A673 (cell line): ENCODE measurements at regions not wholly inside any gene's neighbourhood (a gene's known extent, or its start where the extent isn't known, plus 50 kb on each side); places are given as distances from the start of the nearest gene placed in this dataset.
A peak's percentile ranks its signal among the peaks of the same experiment; 100 is the strongest.

Source experiments
- BruUV-seq: library from RNA; stranded (reverse); fragments of 400-500 nt; replicated peaks from 2 replicates; lab custom pipeline; 2021; lab: Mats Ljungman, UMichigan
- CTCF ChIA-PET: fragments of 300-600 bp; sonication (Branson Sonifier 250); formaldehyde crosslinking; loops from one replicate; lab custom pipeline; 2022; ENCODE audit warnings: antibody characterized with exemption; lab: Charles Lee
- POLR2A ChIA-PET: fragments of 300-600 bp; sonication (Branson Sonifier 250); formaldehyde crosslinking; loops from one replicate; lab custom pipeline; 2022; ENCODE audit warnings: antibody characterized with exemption; ENCODE audit not compliant: low non-redundant PET; lab: Charles Lee
- DNase-seq: peaks from one replicate; pipeline ENCODE4 v3.0.0-alpha.2; 2015; ENCODE audit warnings: low spot score
- H3K27ac ChIP-seq: fragments of 200-600 bp; sonication (generic); 2 replicates; pipeline ENCODE4 v1.5.1; 2016; ENCODE audit warnings: mixed run types, low read depth, mild to moderate bottlenecking, mixed read lengths, antibody characterized with exemption, low read length; ENCODE audit not compliant: poor library complexity, severe bottlenecking
- H3K27me3 ChIP-seq: fragments of 200-600 bp; sonication (generic); replicated peaks from 2 replicates; pipeline ENCODE4 v1.6.1; 2017; ENCODE audit warnings: mixed run types, low read depth, mild to moderate bottlenecking, mixed read lengths, antibody characterized with exemption, low read length; ENCODE audit not compliant: insufficient read depth, poor library complexity
- H3K36me3 ChIP-seq: fragments of 200-600 bp; sonication (generic); 2 replicates; pipeline ENCODE4 v1.6.1; 2016; ENCODE audit warnings: mixed run types, mild to moderate bottlenecking, mixed read lengths, antibody characterized with exemption, low read length; ENCODE audit not compliant: insufficient read depth, poor library complexity, severe bottlenecking
- H3K4me1 ChIP-seq: fragments of 200-600 bp; sonication (generic); 2 replicates; pipeline ENCODE4 v1.6.1; 2017; ENCODE audit warnings: mixed run types, mild to moderate bottlenecking, mixed read lengths, antibody characterized with exemption, low read length; ENCODE audit not compliant: insufficient read depth, poor library complexity, severe bottlenecking
- H3K4me3 ChIP-seq: fragments of 200-600 bp; sonication (generic); 2 replicates; pipeline ENCODE4 v1.5.1; 2016; ENCODE audit warnings: low read depth, mixed run types, mild to moderate bottlenecking, mixed read lengths, low read length; ENCODE audit not compliant: poor library complexity, severe bottlenecking
- H3K9me3 ChIP-seq: fragments of 200-600 bp; sonication (generic); 2 replicates; pipeline ENCODE4 v1.6.1; 2016; ENCODE audit warnings: mixed run types, low read depth, mild to moderate bottlenecking, mixed read lengths, antibody characterized with exemption, low read length; ENCODE audit not compliant: poor library complexity, severe bottlenecking
- CTCF ChIP-seq: fragments of 300-800, 200-600 bp; sonication (generic); conservative IDR thresholded peaks from 2 replicates; pipeline ENCODE4 v1.5.1; 2017; ENCODE audit warnings: low read depth, mild to moderate bottlenecking, antibody characterized with exemption, low read length, moderate library complexity, mixed read lengths
- EZH2 ChIP-seq: fragments of 200-600 bp; sonication (generic); IDR thresholded peaks from 2 replicates; pipeline ENCODE4 v1.6.1; 2017; ENCODE audit warnings: borderline replicate concordance, low read depth, mild to moderate bottlenecking, mixed read lengths, antibody characterized with exemption, low read length; ENCODE audit not compliant: poor library complexity, severe bottlenecking
- intact Hi-C: fragments of 100-400 bp; cut with micrococcal nuclease; formaldehyde crosslinking; loops from one replicate; pipeline ENCODE4 v1.10.0; 2022; ENCODE audit not compliant: unreplicated experiment

GRCh38 chr17:51434434-51435170, 174.3 kb downstream of the UTP18 start:
- TF ChIP-seq EZH2 (no peak), CTCF (no peak)
- no peaks in the 10 kb centered on the region for H3K36me3 ChIP-seq
- H3K27ac ChIP-seq: no peak overlapping the region
- H3K4me3 ChIP-seq: no peak overlapping the region
- no peaks in the 10 kb centered on the region for H3K4me1 ChIP-seq
- POLR2A ChIA-PET: no interaction called here
- CTCF ChIA-PET: interaction anchor here (0.9 kb wide), 1 partner anchor 27 kb away, joined by 3 read pairs; no protein-coding TSS in a partner anchor
- BruUV-seq: no TSS peak
- no peak for DNase-seq
- no peaks in the 10 kb centered on the region for H3K9me3 ChIP-seq
- no peaks in the 10 kb centered on the region for H3K27me3 ChIP-seq
- intact Hi-C loops: no loop called here

GRCh38 chr17:51435171-51435552, 174.8 kb downstream of the UTP18 start:
- H3K9me3 ChIP-seq: no peaks in the 10 kb centered on the region
- no peaks in the 10 kb centered on the region for H3K4me1 ChIP-seq
- DNase-seq: peak; percentile 7
- TF ChIP-seq EZH2: no peak
- TF ChIP-seq CTCF: no peak
- no peaks in the 10 kb centered on the region for H3K36me3 ChIP-seq
- POLR2A ChIA-PET: no interaction called here
- intact Hi-C loops: no loop called here
- H3K4me3 ChIP-seq: no peak overlapping the region
- CTCF ChIA-PET: interaction anchor here (0.9 to 1.0 kb wide), 2 partner anchors 21 to 26 kb away, joined by 3 read pairs; no protein-coding TSS in a partner anchor
- BruUV-seq: no TSS peak
- no peak overlapping the region for H3K27ac ChIP-seq
- no peaks in the 10 kb centered on the region for H3K27me3 ChIP-seq

- Histone ChIP-seq H3K27ac (no peak overlapping the region), H3K9me3 (no peaks in the 10 kb centered on the region), H3K4me1 (no peaks in the 10 kb centered on the region), H3K4me3 (no peak overlapping the region), H3K36me3 (no peaks in the 10 kb centered on the region), H3K27me3 (no peaks in the 10 kb centered on the region)
- CTCF ChIA-PET: interaction anchor here (0.5 to 1.0 kb wide), 3 partner anchors 20 to 44 kb away, joined by 3 to 7 read pairs (median 3); no protein-coding TSS in a partner anchor
- peak; percentile 71 for DNase-seq
- BruUV-seq: no TSS peak
- TF ChIP-seq CTCF (peak; percentile 73), EZH2 (no peak)
- intact Hi-C loops: no loop called here
- POLR2A ChIA-PET: no interaction called here
These were observed 175.3 kb downstream of the UTP18 start for GRCh38 chr17:51435641-51436091.
